Activated naive CD4-positive, alpha-beta T cell treated with anti-CD3 and anti-CD28 coated beads for 36 hours (primary cell): ENCODE measurements at regions not wholly inside any gene's neighbourhood (a gene's known extent, or its start where the extent isn't known, plus 50 kb on each side); places are given as distances from the start of the nearest gene placed in this dataset.
"Not testable (repeated sequence)": the region's sequence is repeated elsewhere in the genome, so short reads cannot be mapped to it uniquely, and the experiment has no call there.

ENCODE experiments used
- CTCF ChIA-PET: fragments of 350-600 bp; sonication (Branson Sonifier 250); formaldehyde crosslinking; loops from one replicate; lab custom pipeline; 2021; ENCODE audit warnings: antibody characterized with exemption; lab: Charles Lee
- DNase-seq: peaks from one replicate; pipeline ENCODE4 v3.0.0-alpha.2; 2020
- H3K27ac Mint-ChIP-seq: one replicate; pipeline ENCODE4 v1.8.0; 2021; ENCODE audit warnings: mild to moderate bottlenecking, mixed read lengths
- H3K27me3 Mint-ChIP-seq: one replicate; pipeline ENCODE4 v1.8.0; 2021; ENCODE audit warnings: low read depth, mixed read lengths
- H3K36me3 Mint-ChIP-seq: one replicate; pipeline ENCODE4 v1.8.0; 2021; ENCODE audit warnings: low read depth, mixed read lengths
- H3K4me1 Mint-ChIP-seq: one replicate; pipeline ENCODE4 v1.8.0; 2021; ENCODE audit warnings: low read depth, mixed read lengths
- H3K4me3 Mint-ChIP-seq: one replicate; pipeline ENCODE4 v1.8.0; 2021; ENCODE audit warnings: mild to moderate bottlenecking, moderate library complexity, mixed read lengths
- H3K9me3 Mint-ChIP-seq: one replicate; pipeline ENCODE4 v1.8.0; 2021; ENCODE audit warnings: mixed read lengths
- intact Hi-C: fragments of 100-400 bp; cut with micrococcal nuclease; formaldehyde crosslinking; loops from one replicate; pipeline ENCODE4 v1.15.1; 2023

DNA sequence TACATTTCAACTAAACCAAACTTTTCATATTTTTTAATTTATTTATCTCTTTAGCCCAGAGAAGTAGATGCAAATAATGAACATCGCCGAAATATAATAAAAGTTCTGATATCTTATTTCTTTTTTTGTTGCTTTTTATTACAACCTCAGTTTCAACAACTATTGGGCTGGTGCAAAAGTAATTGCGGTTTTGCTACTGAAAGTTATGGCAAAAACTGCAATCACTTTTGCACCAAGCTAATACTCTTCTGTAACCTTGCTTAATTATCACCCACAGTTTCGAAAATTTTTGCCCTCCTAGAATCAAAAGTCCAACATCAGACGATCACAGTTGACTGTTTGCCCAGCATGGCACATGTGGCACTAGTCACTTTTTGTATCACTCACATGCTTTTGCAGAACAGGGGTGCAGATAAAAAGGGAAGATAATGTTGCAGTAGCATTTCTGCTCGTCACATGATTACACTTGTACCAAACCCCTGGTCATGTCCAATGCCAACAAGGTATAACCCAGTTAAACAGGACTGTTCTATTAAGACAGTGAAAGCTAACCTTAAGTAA is 242.4 kb upstream of the GALNT5 start:
- CTCF ChIA-PET = no interaction called here
- Mint-ChIP-seq H3K4me3 (no peak overlapping the region), H3K36me3 (no peaks in the 10 kb centered on the region), H3K27ac (no peak overlapping the region), H3K9me3 (no peaks in the 10 kb centered on the region), H3K27me3 (peaks cover 2% of the 10 kb centered on the region), H3K4me1 (no peaks in the 10 kb centered on the region)
- DNase-seq = no peak
- intact Hi-C loops = no loop called here

DNA sequence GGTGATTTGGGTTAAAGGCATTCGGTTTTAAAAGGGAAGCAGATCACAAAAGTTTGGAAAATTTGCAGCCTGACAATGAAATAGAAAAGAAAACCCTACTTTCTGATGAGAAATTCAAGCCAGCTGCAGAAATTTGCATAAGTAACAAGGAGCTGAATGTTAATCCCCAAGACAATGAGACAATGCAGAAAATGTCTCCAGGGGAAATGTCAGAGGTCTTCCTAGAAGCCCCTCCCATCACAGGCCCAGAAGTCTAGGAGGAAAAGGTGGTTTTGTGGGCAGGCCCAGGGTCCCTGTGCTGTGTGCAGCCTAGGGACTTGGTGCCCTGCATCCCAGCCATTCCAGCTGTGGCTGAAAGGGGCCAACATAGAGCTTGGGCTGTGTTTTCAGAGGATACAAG is 234.2 kb upstream of the GALNT5 start:
- H3K4me1 Mint-ChIP-seq, intact Hi-C loops, H3K27ac Mint-ChIP-seq, CTCF ChIA-PET, H3K27me3 Mint-ChIP-seq, DNase-seq, H3K4me3 Mint-ChIP-seq, H3K9me3 Mint-ChIP-seq, H3K36me3 Mint-ChIP-seq: not testable (repeated sequence)

DNA sequence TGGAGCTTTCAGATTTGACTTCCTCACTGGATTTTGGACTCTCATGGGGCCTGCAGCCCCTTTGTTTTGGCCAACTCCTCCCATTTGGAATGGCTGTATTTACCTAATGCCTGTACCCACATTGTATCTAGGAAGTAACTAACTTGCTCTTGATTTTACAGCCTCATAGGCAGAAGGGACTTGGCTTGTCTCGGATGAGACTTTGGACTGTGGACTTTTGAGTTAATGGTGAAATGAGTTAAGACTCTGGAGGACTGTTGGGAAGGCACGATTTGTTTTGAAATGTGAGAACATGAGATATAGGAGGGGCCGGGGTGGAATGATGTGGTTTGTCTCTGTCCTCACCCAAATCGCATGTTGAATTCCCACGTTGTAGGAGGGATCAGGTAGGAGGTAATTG is 233.4 kb upstream of the GALNT5 start:
- CTCF ChIA-PET = no interaction called here
- Mint-ChIP-seq H3K27me3 (peaks cover 5% of the 10 kb centered on the region), H3K27ac (no peak overlapping the region)

DNA sequence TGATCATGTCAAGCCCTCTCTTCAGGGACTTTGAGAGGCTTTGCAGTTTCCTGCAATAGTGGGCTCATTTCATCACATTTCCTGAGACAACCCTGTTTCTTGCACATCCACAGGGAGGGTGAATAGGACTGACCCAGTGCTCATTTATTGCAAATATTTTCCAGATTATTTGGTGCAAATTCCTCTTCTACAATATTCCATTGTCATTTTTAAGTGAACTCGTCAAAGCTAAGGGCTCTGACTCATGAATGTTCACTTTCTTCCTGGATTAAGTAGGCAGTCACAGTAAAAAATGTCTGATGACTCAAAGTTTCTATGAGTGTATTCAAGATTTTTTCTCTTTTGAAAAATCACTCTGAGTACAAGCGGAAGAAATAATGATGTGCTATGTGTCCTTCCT is 225.5 kb upstream of the GALNT5 start:
- Mint-ChIP-seq H3K27me3 (no peaks in the 10 kb centered on the region), H3K36me3 (no peaks in the 10 kb centered on the region), H3K9me3 (no peaks in the 10 kb centered on the region), H3K27ac (no peak overlapping the region), H3K4me1 (no peaks in the 10 kb centered on the region), H3K4me3 (no peak overlapping the region)
- intact Hi-C loops = no loop called here
- DNase-seq = no peak
- CTCF ChIA-PET = no interaction called here

More for the DNA sequence above, 233.4 kb upstream of the GALNT5 start:
- H3K9me3 Mint-ChIP-seq = no peaks in the 10 kb centered on the region
- DNase-seq = no peak
- intact Hi-C loops = no loop called here
- no peaks in the 10 kb centered on the region for H3K36me3 Mint-ChIP-seq
- H3K4me1 Mint-ChIP-seq = no peaks in the 10 kb centered on the region
- no peak overlapping the region for H3K4me3 Mint-ChIP-seq

DNA sequence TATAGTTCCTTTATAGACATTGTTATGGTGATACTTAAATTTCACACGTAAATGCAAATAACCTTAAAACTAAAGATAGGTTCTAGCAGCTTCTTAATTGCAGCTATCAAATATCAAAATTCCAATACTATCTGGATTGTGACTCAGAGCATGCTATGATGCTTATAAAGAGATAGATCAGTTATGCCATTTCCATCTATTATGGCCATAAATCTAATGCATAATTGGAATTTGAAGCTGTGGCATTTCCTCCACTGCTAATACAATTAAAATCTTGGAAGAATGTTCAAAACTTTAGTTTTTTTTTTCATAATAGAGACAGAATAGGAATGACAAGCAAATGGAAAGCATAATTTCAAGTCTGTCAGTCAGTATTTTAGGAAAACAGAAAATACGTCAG is 220.8 kb upstream of the GALNT5 start:
- Mint-ChIP-seq H3K36me3 (no peaks in the 10 kb centered on the region), H3K4me3 (no peak overlapping the region), H3K9me3 (no peaks in the 10 kb centered on the region), H3K4me1 (no peaks in the 10 kb centered on the region), H3K27me3 (no peaks in the 10 kb centered on the region), H3K27ac (no peak overlapping the region)
- DNase-seq = no peak
- intact Hi-C loops = no loop called here
- CTCF ChIA-PET = no interaction called here

DNA sequence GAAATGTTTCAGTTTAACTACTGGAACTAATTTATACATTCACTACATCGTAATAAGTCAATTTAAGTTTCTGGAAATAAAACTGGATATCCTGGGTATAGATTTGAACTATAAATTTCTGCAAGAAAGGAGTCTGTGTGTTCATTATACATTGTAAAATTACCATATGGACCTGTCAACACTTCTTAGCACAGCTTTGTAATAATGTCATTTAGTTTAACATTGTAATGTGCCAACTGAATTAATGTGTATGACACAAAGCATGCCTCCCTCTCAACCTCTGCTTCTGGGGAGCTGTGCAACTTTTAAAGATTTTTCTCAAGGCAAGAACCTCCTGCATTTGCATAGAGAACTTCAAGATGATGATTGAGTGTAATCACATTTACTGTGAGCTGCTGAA is 213.7 kb upstream of the GALNT5 start:
- no peak for DNase-seq
- H3K4me1 Mint-ChIP-seq = no peaks in the 10 kb centered on the region
- no peak overlapping the region for H3K4me3 Mint-ChIP-seq
- no peaks in the 10 kb centered on the region for H3K27me3 Mint-ChIP-seq
- intact Hi-C loops = no loop called here
- H3K36me3 Mint-ChIP-seq = no peaks in the 10 kb centered on the region
- CTCF ChIA-PET = no interaction called here
- H3K9me3 Mint-ChIP-seq = no peaks in the 10 kb centered on the region
- H3K27ac Mint-ChIP-seq = no peak overlapping the region

DNA sequence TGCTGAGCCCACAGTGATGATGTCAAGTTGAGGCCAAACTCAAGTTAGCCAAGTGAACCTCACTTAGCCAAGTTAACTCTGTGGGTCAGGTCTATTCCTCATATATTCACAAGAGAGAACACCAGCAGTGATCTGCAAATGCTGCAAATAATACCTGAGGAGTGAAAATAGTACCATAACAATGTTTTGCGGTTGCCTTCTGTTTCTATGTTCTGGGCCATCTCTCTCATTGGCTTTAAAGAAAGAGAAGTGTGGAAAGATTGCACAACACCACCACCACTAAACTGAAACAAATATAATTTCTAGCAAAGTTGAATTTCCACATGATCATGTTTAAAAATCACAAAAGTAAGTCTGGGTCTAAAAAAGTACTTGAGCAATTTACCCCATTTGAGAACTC is 211.1 kb upstream of the GALNT5 start:
- DNase-seq = no peak
- no peak overlapping the region for H3K27ac Mint-ChIP-seq
- H3K27me3 Mint-ChIP-seq = no peaks in the 10 kb centered on the region
- CTCF ChIA-PET = interaction anchor here (0.7 kb wide), 1 partner anchor 245 kb away, joined by 3 read pairs; no protein-coding TSS in a partner anchor
- H3K4me3 Mint-ChIP-seq = no peak overlapping the region
- H3K9me3 Mint-ChIP-seq = no peaks in the 10 kb centered on the region
- H3K36me3 Mint-ChIP-seq = no peaks in the 10 kb centered on the region
- intact Hi-C loops = no loop called here
- no peaks in the 10 kb centered on the region for H3K4me1 Mint-ChIP-seq

DNA sequence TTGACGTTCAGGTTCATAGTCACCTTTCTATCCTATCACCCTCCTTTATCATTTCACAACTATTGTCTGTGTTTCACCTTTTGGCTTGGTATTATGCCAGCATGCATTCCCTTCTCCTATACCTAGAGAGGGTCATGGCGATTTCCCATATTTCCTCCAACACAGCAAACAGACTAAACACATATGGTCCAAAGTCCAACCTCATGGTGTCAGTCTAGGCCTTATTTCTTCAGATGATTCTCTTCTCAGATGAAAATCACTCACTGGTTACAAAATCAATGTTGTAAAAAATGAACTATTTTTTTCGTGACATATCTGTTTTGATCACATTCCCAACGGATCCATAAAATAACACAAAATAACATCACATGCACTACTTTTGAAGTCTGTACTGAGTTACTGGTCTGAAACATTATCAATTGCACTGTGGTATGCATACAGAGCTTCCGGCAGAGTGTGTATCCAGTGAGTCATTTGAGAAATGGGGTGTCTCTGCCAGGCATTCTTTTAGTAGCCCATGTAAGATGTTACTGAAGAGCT is 204.8 kb upstream of the GALNT5 start:
- no peaks in the 10 kb centered on the region for H3K4me1 Mint-ChIP-seq
- CTCF ChIA-PET = no interaction called here
- no peak overlapping the region for H3K27ac Mint-ChIP-seq
- no peak overlapping the region for H3K4me3 Mint-ChIP-seq
- no peaks in the 10 kb centered on the region for H3K9me3 Mint-ChIP-seq
- no peaks in the 10 kb centered on the region for H3K36me3 Mint-ChIP-seq
- H3K27me3 Mint-ChIP-seq = peaks cover 2% of the 10 kb centered on the region
- DNase-seq = no peak
- intact Hi-C loops = no loop called here

DNA sequence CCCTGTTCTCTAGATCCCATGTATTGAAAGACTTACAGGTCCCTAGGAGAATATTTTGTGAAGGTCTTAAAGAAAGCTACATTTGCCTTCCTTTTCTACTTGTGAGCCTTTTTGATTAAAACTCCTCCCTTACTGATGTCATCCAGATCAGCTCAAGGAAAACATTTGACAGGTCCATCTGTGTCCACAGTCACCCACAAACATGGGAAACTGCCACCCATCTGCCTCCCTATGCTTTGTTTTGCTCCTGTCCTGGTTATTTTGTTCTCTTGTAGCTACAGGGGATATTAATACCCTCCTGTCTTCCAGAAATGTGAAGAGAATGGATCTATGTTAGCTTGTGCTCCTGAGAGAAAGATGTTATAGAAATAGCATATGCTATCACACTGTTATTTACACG is 203.6 kb upstream of the GALNT5 start:
- CTCF ChIA-PET = interaction anchor here (0.6 to 0.8 kb wide), 3 partner anchors 140 to 1677 kb away, joined by 3 to 4 read pairs (median 4); no protein-coding TSS in a partner anchor
- peaks cover 4% of the 10 kb centered on the region for H3K27me3 Mint-ChIP-seq
- no peak overlapping the region for H3K4me3 Mint-ChIP-seq
- intact Hi-C loops = loop anchor here (2.0 kb wide), 2 partner anchors 1677 to 1685 kb away; no protein-coding TSS in a partner anchor
- H3K9me3 Mint-ChIP-seq = no peaks in the 10 kb centered on the region
- H3K36me3 Mint-ChIP-seq = no peaks in the 10 kb centered on the region
- H3K4me1 Mint-ChIP-seq = no peaks in the 10 kb centered on the region
- no peak overlapping the region for H3K27ac Mint-ChIP-seq
- no peak for DNase-seq

DNA sequence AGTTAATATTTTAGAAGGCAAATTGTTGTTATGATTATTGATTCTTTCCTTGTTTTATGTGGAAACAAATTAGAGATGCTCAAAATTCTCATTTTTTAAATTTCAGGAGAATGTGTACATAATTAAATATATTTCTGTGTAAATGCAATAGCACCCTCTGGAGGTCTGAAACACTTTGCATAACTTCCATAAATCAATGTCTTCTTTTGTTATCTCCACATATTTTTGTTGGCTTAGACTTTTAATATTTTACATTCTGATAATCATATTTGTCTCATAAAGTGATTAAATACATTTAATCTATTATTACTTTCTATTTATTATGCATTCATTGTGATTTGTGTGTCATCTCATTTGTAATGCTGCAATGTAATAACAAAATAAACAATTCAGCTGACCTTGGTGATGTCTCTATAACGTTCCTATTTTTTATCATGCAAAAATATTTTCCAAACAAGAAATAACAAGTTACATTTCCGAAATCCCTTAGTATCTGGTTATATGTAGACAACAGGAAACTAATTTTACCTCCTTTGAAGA is 201.8 kb upstream of the GALNT5 start:
- CTCF ChIA-PET = interaction anchor here (0.8 kb wide), 1 partner anchor 33 kb away, joined by 3 read pairs; no protein-coding TSS in a partner anchor
- Mint-ChIP-seq H3K4me3 (no peak overlapping the region), H3K36me3 (no peaks in the 10 kb centered on the region), H3K4me1 (no peaks in the 10 kb centered on the region), H3K27me3 (peaks cover 4% of the 10 kb centered on the region), H3K9me3 (no peaks in the 10 kb centered on the region), H3K27ac (no peak overlapping the region)
- DNase-seq = no peak
- intact Hi-C loops = loop anchor here (2.0 to 5.0 kb wide), 3 partner anchors 137 to 1687 kb away; no protein-coding TSS in a partner anchor

DNA sequence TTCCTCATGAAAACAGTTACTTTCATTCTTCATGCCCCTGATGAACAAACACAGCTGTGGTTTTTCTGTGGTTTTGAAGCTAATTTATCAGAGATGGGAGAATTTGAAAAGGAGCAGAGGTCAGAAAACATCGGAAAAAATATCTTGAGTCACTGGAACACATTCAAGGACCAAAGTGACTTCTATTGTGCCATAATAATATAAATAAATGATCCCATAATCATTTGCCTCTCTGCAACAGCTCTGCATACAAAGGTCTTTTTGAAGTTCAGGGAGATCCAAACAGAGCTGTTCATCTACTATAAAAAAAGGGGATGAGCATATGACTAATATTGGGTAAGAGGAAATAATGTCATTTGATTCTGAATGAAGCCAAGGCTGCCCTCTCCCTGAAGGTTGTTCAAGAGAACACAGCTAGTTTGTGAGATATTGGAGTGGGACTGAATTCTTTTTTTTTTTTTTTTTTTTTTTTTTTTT is 201.3 kb upstream of the GALNT5 start:
- H3K9me3 Mint-ChIP-seq = no peaks in the 10 kb centered on the region
- no peaks in the 10 kb centered on the region for H3K4me1 Mint-ChIP-seq
- CTCF ChIA-PET = interaction anchor here (0.8 kb wide), 1 partner anchor 33 kb away, joined by 3 read pairs; no protein-coding TSS in a partner anchor
- intact Hi-C loops = loop anchor here (5.0 kb wide), 1 partner anchor 136 kb away; no protein-coding TSS in a partner anchor
- H3K36me3 Mint-ChIP-seq = no peaks in the 10 kb centered on the region
- no peak overlapping the region for H3K4me3 Mint-ChIP-seq
- DNase-seq = no peak
- no peak overlapping the region for H3K27ac Mint-ChIP-seq
- peaks cover 4% of the 10 kb centered on the region for H3K27me3 Mint-ChIP-seq

DNA sequence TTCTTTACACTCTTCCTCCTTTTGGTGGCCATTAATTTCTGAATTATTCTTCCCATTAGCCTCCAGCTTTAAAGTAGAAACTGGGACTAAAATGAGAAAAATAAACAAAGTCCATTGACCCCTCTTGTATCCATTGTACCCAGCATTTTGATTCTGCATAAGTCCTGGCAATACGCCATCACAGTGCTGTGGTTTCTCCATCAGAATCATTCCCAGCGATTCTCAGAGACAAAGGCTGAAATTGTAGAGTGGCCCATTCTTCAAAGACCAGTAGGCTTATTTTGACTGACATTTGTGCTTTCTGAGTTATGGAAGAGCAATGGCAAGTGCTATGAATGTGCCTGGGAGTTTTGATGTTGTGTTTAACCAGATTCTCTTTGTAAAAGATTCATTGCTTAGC is 199.3 kb upstream of the GALNT5 start:
- Mint-ChIP-seq H3K9me3 (no peaks in the 10 kb centered on the region), H3K27ac (no peak overlapping the region), H3K27me3 (peaks cover 4% of the 10 kb centered on the region), H3K4me3 (no peak overlapping the region), H3K4me1 (no peaks in the 10 kb centered on the region), H3K36me3 (no peaks in the 10 kb centered on the region)
- no peak for DNase-seq
- CTCF ChIA-PET = no interaction called here
- intact Hi-C loops = loop anchor here (5.0 kb wide), 1 partner anchor 134 kb away; no protein-coding TSS in a partner anchor

DNA sequence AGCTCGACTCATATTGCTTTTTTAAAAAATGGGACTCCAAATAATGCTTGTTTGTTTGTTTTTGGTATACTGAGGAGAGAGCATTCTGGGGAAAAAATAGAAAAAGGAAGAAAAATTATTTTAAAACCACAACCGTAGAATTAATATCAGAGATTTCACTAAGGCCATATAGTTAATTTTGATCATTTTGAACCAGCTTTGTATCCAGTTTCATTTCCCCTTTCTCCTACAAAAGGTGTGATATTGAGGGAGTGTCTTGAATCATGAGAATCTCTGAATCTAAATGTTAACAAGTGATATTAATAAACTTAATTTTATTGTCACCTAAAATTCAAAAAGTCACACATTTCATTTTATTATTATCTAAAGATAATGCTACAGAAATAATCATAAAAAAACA is 198.5 kb upstream of the GALNT5 start:
- DNase-seq = no peak
- H3K27me3 Mint-ChIP-seq = peaks cover 4% of the 10 kb centered on the region
- CTCF ChIA-PET = no interaction called here
- no peaks in the 10 kb centered on the region for H3K9me3 Mint-ChIP-seq
- intact Hi-C loops = loop anchor here (5.0 kb wide), 1 partner anchor 133 kb away; no protein-coding TSS in a partner anchor
- H3K4me3 Mint-ChIP-seq = no peak overlapping the region
- H3K27ac Mint-ChIP-seq = no peak overlapping the region
- no peaks in the 10 kb centered on the region for H3K36me3 Mint-ChIP-seq
- H3K4me1 Mint-ChIP-seq = no peaks in the 10 kb centered on the region
